ENCODE measurements at regions not wholly inside any gene's neighbourhood (a gene's known extent, or its start where the extent isn't known, plus 50 kb on each side); places are given as distances from the start of the nearest gene placed in this dataset.

- no peak for DNase-seq (ENCODE audit: extremely low read depth, low read depth, low spot score)
Observed at GRCh38 chrX:69232945-69233344, 67.7 kb upstream of the PJA1 start.

- no peak for DNase-seq (ENCODE audit: extremely low read depth, low read depth, low spot score)
Observed at GRCh38 chrX:69231903-69232302, 66.7 kb upstream of the PJA1 start.

GRCh38 chrX:69229436-69229835 is 64.2 kb upstream of the PJA1 start:
- no peak for DNase-seq (ENCODE audit: extremely low read depth, low read depth, low spot score)

GRCh38 chrX:69228732-69229131 is 63.5 kb upstream of the PJA1 start:
- no peak for DNase-seq (ENCODE audit: extremely low read depth, low read depth, low spot score)

- DNase-seq (ENCODE audit: extremely low read depth, low read depth, low spot score), result no peak
Observed at GRCh38 chrX:69226459-69227158, 61.4 kb upstream of the PJA1 start.

- peak; percentile 5 for DNase-seq (ENCODE audit: extremely low read depth, low read depth, low spot score)
Observed at GRCh38 chrX:69222103-69223090, 57.1 kb upstream of the PJA1 start.

- no peak for DNase-seq (ENCODE audit: extremely low read depth, low read depth, low spot score)
Observed at GRCh38 chrX:69221239-69222102, 56.2 kb upstream of the PJA1 start.

- no peak for DNase-seq (ENCODE audit: extremely low read depth, low read depth, low spot score)
Observed at GRCh38 chrX:69218407-69218997, 53.2 kb upstream of the PJA1 start.

GRCh38 chrX:69216911-69217310 is 51.7 kb upstream of the PJA1 start:
- no peak for DNase-seq (ENCODE audit: extremely low read depth, low read depth, low spot score)

GRCh38 chrX:69216446-69216845 is 51.2 kb upstream of the PJA1 start:
- no peak for DNase-seq (ENCODE audit: extremely low read depth, low read depth, low spot score)

- DNase-seq (ENCODE audit: extremely low read depth, low read depth, low spot score), result no peak
Observed at GRCh38 chrX:69215161-69215875, 50.1 kb upstream of the PJA1 start.

Data from glomerular endothelial cell (primary cell).